Mammary epithelial cell (primary cell): ENCODE measurements at regions not wholly inside any gene's neighbourhood (a gene's known extent, or its start where the extent isn't known, plus 50 kb on each side); places are given as distances from the start of the nearest gene placed in this dataset.

ENCODE experiments used
- CTCF ChIP-seq, 2 donors: IDR thresholded peaks in 1 of 2; conservative IDR thresholded peaks in 1 of 2; 2 replicates each; pipeline ENCODE4 v1.5.1; 2011 to 2012; ENCODE audit warnings: inconsistent platforms in 2 of 2, low read length in 2 of 2, mild to moderate bottlenecking in 2 of 2, control low read depth in 1 of 2, low read depth in 1 of 2; ENCODE audit not compliant: insufficient read depth in 1 of 2; ENCODE audit errors: extremely low read depth in 1 of 2
- EZH2 ChIP-seq: IDR thresholded peaks from 2 replicates; pipeline ENCODE4 v1.6.1; 2012; ENCODE audit warnings: low read length, inconsistent platforms, borderline replicate concordance

DNA sequence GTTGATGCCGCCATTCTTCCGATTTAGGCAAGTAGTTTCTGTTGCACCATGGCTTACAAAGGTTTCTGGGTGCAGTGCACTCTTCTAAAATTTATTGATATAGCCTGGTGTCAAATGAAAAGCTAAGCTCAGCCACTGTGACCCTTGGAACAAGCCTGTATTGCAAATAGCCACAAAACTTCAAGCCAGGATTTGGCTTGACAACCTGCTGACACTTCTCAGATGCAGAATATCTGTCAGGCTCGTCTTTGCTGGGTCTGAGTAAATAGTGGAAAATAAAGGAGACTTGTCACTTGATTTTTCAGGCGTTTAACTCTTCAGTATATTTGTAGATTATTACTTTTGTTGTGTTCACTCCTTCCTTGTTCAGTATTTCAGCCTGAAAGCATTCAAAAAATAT is 871.8 kb downstream of the OTOL1 start:
- TF ChIP-seq CTCF (conservative IDR thresholded peaks at IDR 0.05 in 1 of 2, IDR thresholded peaks at IDR 0.05 in 1 of 2; ENCODE audit: extremely low read depth in 1 of 2, insufficient read depth in 1 of 2, low read depth in 1 of 2, low read length in 2 of 2): no peak
- TF ChIP-seq EZH2: no peak
